ENCODE measurements at regions not wholly inside any gene's neighbourhood (a gene's known extent, or its start where the extent isn't known, plus 50 kb on each side); places are given as distances from the start of the nearest gene placed in this dataset.

DNA sequence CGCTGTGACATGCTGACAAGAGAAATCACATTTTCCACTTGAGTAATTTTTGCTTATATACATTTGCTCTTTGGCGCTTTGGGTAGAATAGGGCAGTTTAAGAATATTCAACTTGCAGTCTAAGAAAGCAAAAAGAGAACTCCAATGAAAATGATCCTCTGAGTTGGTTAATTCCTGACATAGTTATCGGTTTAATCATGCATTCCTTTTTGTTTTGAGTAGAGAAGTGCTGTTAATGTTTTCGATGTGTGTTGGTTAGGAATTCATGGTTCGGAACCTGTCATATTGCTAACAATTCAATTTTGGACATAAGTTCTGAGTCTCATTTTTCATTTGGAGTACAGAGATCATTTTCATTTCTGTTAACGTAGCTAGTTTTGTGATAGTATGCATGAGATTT lies 700.6 kb upstream of the PITX2 start:
- H3K36me3 ChIP-seq (ENCODE audit: insufficient read depth), result no peaks in the 10 kb centered on the region; the same call in 1 of the 2 replicates

DNA sequence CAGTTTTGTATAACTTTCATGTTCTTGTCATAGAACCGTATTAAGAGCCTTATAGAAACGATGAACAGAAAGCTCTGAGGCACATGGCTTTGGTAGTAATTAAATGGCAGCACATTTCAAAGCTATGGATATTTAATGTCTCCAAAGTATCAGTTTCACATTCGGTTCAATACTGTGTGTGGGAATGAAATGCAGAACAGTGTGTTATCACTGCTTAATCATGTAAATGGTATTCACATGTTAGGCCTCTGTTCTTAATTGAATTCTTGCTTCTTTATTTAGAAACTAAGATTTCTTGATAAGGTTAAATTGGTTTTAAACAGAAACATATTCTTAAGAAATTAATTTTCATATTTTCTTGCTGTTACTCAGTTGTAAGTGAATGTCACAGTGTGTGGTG lies 701.0 kb upstream of the PITX2 start:
- H3K4me2 ChIP-seq, result no peak overlapping the region
- no peak overlapping the region for H3K4me3 ChIP-seq (IDR thresholded peaks at IDR 0.05; ENCODE audit: insufficient read depth, low read depth, low read length)
- no peak overlapping the region for H2AFZ ChIP-seq (ENCODE audit: low read depth)

More for the DNA sequence above, 700.6 kb upstream of the PITX2 start:
- H3K4me3 ChIP-seq (IDR thresholded peaks at IDR 0.05; ENCODE audit: insufficient read depth, low read depth, low read length), result no peak overlapping the region
- H2AFZ ChIP-seq (ENCODE audit: low read depth), result no peak overlapping the region
- H3K4me1 ChIP-seq (ENCODE audit: low read depth, poor library complexity, severe bottlenecking), result no peaks in the 10 kb centered on the region
- H3K27me3 ChIP-seq (ENCODE audit: insufficient read depth, low read depth), result no peaks in the 10 kb centered on the region
- no peak overlapping the region for H3K27ac ChIP-seq
- no peak overlapping the region for H3K4me2 ChIP-seq
- H3K79me2 ChIP-seq (ENCODE audit: insufficient read depth, low read depth), result no peaks in the 10 kb centered on the region
- no peak overlapping the region for H3K9ac ChIP-seq
- TF ChIP-seq CTCF (conservative IDR thresholded peaks at IDR 0.05; ENCODE audit: low read depth, low read length), result no peak
- no peaks in the 10 kb centered on the region for H4K20me1 ChIP-seq (ENCODE audit: insufficient read depth)

GRCh38 chr4:111326450-111326849 lies 703.6 kb upstream of the PITX2 start:
- H3K79me2 ChIP-seq (ENCODE audit: insufficient read depth, low read depth), result no peaks in the 10 kb centered on the region
- no peak overlapping the region for H3K9ac ChIP-seq
- no peak overlapping the region for H3K4me3 ChIP-seq (IDR thresholded peaks at IDR 0.05; ENCODE audit: insufficient read depth, low read depth, low read length)
- no peak for TF ChIP-seq CTCF (conservative IDR thresholded peaks at IDR 0.05; ENCODE audit: low read depth, low read length)
- H3K27me3 ChIP-seq (ENCODE audit: insufficient read depth, low read depth), result no peaks in the 10 kb centered on the region
- H3K4me1 ChIP-seq (ENCODE audit: low read depth, poor library complexity, severe bottlenecking), result no peaks in the 10 kb centered on the region
- no peak overlapping the region for H3K4me2 ChIP-seq
- no peak overlapping the region for H2AFZ ChIP-seq (ENCODE audit: low read depth)
- no peaks in the 10 kb centered on the region for H4K20me1 ChIP-seq (ENCODE audit: insufficient read depth)
- H3K36me3 ChIP-seq (ENCODE audit: insufficient read depth), result no peaks in the 10 kb centered on the region; the same call in 1 of the 2 replicates
- no peak overlapping the region for H3K27ac ChIP-seq

More for the DNA sequence above, 701.0 kb upstream of the PITX2 start:
- no peaks in the 10 kb centered on the region for H3K79me2 ChIP-seq (ENCODE audit: insufficient read depth, low read depth)
- no peak for TF ChIP-seq CTCF (conservative IDR thresholded peaks at IDR 0.05; ENCODE audit: low read depth, low read length)
- no peaks in the 10 kb centered on the region for H3K27me3 ChIP-seq (ENCODE audit: insufficient read depth, low read depth)
- H3K4me1 ChIP-seq (ENCODE audit: low read depth, poor library complexity, severe bottlenecking), result no peaks in the 10 kb centered on the region
- no peak overlapping the region for H3K9ac ChIP-seq
- no peaks in the 10 kb centered on the region; the same call in 1 of the 2 replicates for H3K36me3 ChIP-seq (ENCODE audit: insufficient read depth)
- no peaks in the 10 kb centered on the region for H4K20me1 ChIP-seq (ENCODE audit: insufficient read depth)
- H3K27ac ChIP-seq, result no peak overlapping the region

GRCh38 chr4:111330786-111331185 lies 707.9 kb upstream of the PITX2 start:
- no peak overlapping the region for H3K9ac ChIP-seq
- no peaks in the 10 kb centered on the region for H3K27me3 ChIP-seq (ENCODE audit: insufficient read depth, low read depth)
- H3K4me1 ChIP-seq (ENCODE audit: low read depth, poor library complexity, severe bottlenecking), result no peaks in the 10 kb centered on the region
- no peak overlapping the region for H2AFZ ChIP-seq (ENCODE audit: low read depth)
- no peaks in the 10 kb centered on the region for H3K79me2 ChIP-seq (ENCODE audit: insufficient read depth, low read depth)
- TF ChIP-seq CTCF (conservative IDR thresholded peaks at IDR 0.05; ENCODE audit: low read depth, low read length), result no peak
- H3K27ac ChIP-seq, result no peak overlapping the region
- no peak overlapping the region for H3K4me2 ChIP-seq
- no peak overlapping the region for H3K4me3 ChIP-seq (IDR thresholded peaks at IDR 0.05; ENCODE audit: insufficient read depth, low read depth, low read length)
- no peaks in the 10 kb centered on the region for H3K36me3 ChIP-seq (ENCODE audit: insufficient read depth)
- H4K20me1 ChIP-seq (ENCODE audit: insufficient read depth), result no peaks in the 10 kb centered on the region
